Body of pancreas (tissue), 4 donors: ENCODE measurements at regions not wholly inside any gene's neighbourhood (a gene's known extent, or its start where the extent isn't known, plus 50 kb on each side); places are given as distances from the start of the nearest gene placed in this dataset.

ENCODE experiments used
- POLR2A ChIP-seq, 3 donors: fragments of 450-650 bp; IDR thresholded peaks; one replicate each; pipeline ENCODE4 v1.6.1; 2016; ENCODE audit warnings: antibody characterized with exemption in 3 of 3, mild to moderate bottlenecking in 2 of 3
- TF ChIP-seq, protein P1 (sequence below), 7 experiments: fragments of 450-650 bp in 4 of 7; fragments of 200-600 bp in 3 of 7; sonication (generic) in 3 of 7; IDR thresholded peaks; one replicate each; pipeline ENCODE4 v1.5.1; 2016 to 2019; ENCODE audit warnings: antibody characterized with exemption in 7 of 7

DNA sequence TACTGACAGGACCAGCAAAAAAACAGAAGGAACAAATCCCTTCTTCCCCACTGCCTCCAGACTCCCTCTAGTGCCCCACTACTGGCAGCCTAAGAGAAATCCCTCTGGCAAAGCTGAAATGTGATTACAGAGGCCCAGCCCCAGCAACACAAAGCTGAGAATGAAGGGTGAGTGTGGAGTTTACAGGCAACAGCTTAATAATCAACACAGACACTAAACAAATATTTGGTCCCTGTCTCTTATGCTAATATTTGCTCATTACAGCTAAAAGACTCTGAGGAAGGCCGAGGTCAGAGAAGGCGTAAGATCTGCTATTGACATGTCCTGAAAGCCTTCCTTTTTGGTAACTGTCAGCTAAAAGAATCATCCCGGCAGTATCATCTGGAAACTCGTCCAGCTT is 308.5 kb upstream of the RASGRP1 start:
- TF ChIP-seq, protein P1, sequence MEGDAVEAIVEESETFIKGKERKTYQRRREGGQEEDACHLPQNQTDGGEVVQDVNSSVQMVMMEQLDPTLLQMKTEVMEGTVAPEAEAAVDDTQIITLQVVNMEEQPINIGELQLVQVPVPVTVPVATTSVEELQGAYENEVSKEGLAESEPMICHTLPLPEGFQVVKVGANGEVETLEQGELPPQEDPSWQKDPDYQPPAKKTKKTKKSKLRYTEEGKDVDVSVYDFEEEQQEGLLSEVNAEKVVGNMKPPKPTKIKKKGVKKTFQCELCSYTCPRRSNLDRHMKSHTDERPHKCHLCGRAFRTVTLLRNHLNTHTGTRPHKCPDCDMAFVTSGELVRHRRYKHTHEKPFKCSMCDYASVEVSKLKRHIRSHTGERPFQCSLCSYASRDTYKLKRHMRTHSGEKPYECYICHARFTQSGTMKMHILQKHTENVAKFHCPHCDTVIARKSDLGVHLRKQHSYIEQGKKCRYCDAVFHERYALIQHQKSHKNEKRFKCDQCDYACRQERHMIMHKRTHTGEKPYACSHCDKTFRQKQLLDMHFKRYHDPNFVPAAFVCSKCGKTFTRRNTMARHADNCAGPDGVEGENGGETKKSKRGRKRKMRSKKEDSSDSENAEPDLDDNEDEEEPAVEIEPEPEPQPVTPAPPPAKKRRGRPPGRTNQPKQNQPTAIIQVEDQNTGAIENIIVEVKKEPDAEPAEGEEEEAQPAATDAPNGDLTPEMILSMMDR (IDR thresholded peaks at IDR 0.05): no peak
- no peak for TF ChIP-seq POLR2A (IDR thresholded peaks at IDR 0.05)
